ENCODE measurements at regions not wholly inside any gene's neighbourhood (a gene's known extent, or its start where the extent isn't known, plus 50 kb on each side); places are given as distances from the start of the nearest gene placed in this dataset.
A peak's percentile ranks its signal among the peaks of the same experiment; 100 is the strongest.

DNA sequence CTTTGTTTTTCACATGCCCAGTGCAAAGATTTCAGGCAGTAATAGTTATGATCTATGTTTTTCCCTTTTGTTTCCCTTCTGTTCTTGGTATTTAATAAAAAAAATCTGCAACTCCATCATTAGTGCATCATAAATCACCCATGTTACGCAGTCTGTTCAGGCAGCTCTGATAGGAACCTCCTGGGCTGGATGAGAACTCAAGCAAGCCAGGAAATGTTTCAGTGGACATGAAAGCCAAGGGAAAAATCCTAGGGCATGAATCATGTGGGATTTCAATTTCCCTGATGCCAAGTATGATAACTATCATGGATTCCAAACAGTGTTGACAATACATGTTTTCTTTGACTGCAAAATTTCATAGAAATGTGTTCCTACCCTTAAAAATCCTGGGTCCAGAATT is 119.7 kb upstream of the TARS1 start:
- TF ChIP-seq, protein P1, sequence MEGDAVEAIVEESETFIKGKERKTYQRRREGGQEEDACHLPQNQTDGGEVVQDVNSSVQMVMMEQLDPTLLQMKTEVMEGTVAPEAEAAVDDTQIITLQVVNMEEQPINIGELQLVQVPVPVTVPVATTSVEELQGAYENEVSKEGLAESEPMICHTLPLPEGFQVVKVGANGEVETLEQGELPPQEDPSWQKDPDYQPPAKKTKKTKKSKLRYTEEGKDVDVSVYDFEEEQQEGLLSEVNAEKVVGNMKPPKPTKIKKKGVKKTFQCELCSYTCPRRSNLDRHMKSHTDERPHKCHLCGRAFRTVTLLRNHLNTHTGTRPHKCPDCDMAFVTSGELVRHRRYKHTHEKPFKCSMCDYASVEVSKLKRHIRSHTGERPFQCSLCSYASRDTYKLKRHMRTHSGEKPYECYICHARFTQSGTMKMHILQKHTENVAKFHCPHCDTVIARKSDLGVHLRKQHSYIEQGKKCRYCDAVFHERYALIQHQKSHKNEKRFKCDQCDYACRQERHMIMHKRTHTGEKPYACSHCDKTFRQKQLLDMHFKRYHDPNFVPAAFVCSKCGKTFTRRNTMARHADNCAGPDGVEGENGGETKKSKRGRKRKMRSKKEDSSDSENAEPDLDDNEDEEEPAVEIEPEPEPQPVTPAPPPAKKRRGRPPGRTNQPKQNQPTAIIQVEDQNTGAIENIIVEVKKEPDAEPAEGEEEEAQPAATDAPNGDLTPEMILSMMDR (conservative IDR thresholded peaks at IDR 0.05; ENCODE audit: low read depth), result no peak
- H3K27ac ChIP-seq, result no peak overlapping the region
- ChIA-PET CTCF (interaction anchor here (0.6 to 0.7 kb wide), 2 partner anchors 96 to 101 kb away, joined by 3 to 5 read pairs; no protein-coding TSS in a partner anchor), POLR2A (ENCODE audit: low non-redundant PET) (no interaction called here)
- peak; percentile 71 for DNase-seq (ENCODE audit: low spot score)

DNA sequence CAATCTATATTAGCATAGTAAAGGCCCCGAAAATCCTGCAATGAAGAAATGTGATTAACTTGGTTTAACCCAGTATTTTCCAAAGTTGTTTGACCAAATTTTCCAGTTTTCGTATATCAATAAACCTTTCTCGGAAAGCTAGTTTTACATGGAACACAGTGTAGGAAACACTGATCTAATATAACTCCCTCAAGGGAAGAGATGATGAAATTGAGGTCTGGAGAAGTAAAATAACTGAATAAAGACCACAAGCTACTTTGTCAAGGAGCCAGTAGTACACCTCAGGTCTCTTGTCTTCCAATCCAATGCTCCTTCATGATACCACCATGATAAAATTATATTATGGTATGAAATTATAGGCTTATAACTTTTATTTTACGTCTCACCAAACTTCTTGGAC is 118.1 kb upstream of the TARS1 start:
- TF ChIP-seq, protein P1 (conservative IDR thresholded peaks at IDR 0.05; ENCODE audit: low read depth), result no peak
- no peak for DNase-seq (ENCODE audit: low spot score)
- no peak overlapping the region for H3K27ac ChIP-seq
- CTCF ChIA-PET, result interaction anchor here (0.6 to 0.7 kb wide), 3 partner anchors 23 to 1173 kb away, joined by 3 to 6 read pairs (median 3); no protein-coding TSS in a partner anchor
- POLR2A ChIA-PET (ENCODE audit: low non-redundant PET), result no interaction called here

DNA sequence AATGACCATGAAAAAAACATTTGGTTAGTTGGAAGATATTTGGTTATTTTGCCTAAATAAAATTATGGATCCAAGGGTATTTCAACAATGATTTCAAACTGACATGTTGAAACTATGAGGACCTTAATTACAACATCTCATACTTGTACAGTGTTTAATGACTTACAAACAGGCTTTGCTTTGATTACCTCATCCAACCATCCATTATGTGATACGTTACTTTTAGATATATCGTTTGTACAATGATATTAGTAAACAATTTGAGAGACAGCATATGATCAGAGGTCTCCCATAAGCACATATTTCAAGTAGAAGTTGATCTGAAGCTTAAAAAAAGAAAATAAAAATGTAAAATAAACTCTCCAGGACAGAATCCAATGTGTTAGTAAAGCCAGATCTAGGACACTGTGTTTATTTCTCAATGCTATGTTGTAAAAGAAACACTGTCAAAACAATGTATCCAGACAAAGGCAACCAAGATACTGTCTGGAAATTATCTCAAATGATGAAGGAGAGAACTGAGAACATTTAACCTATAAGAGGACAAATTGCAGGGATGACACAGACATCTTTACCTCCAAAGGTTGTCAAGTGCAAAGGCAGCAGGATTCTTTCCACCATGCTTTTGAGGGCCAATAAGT is 116.0 kb upstream of the TARS1 start:
- CTCF ChIA-PET, result no interaction called here
- TF ChIP-seq, protein P1 (conservative IDR thresholded peaks at IDR 0.05; ENCODE audit: low read depth), result no peak
- POLR2A ChIA-PET (ENCODE audit: low non-redundant PET), result no interaction called here
- DNase-seq (ENCODE audit: low spot score), result no peak
- H3K27ac ChIP-seq, result no peak overlapping the region

DNA sequence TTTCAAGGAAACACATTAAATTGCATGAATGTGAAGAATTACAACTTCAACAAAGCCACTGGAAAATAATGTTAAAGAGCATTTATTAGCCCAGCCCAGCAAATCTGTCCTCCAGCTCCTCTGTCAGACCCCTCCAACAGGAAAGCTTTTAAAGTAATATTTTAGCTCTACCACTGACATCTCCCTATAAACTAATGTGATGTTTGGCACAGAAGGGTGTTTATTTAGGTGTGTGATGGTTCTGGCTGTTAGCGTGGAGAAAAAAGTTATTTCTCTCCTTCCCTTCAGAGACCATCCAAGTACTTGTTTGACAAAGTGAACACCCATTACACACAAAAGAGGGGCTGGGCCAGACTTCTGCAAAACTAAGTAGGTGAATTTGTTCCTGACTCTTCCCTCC is 111.9 kb upstream of the TARS1 start:
- ChIA-PET CTCF (no interaction called here), POLR2A (ENCODE audit: low non-redundant PET) (no interaction called here)
- no peak for DNase-seq (ENCODE audit: low spot score)
- TF ChIP-seq, protein P1 (conservative IDR thresholded peaks at IDR 0.05; ENCODE audit: low read depth), result no peak
- no peak overlapping the region for H3K27ac ChIP-seq

DNA sequence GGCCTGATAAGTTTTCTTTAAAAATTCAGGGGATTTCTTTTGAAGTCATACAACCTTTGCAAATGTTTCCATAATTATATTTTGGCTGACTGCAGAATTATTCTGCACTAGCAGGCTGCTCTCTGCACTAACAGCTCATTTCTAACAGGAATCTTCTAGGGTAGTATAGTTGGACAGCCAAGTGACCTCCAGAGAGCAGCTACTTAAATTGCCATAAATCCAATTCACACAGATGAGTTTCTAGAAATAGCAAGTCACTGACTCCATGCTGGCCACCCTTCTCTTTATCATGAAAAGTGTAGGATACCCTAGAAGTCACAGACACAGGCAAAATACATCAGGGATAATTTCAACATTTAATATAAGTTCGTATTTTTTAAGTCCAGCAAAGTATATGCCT is 110.9 kb upstream of the TARS1 start:
- no peak overlapping the region for H3K27ac ChIP-seq
- CTCF ChIA-PET, result no interaction called here
- POLR2A ChIA-PET (ENCODE audit: low non-redundant PET), result no interaction called here
- TF ChIP-seq, protein P1 (conservative IDR thresholded peaks at IDR 0.05; ENCODE audit: low read depth), result no peak
- no peak for DNase-seq (ENCODE audit: low spot score)

DNA sequence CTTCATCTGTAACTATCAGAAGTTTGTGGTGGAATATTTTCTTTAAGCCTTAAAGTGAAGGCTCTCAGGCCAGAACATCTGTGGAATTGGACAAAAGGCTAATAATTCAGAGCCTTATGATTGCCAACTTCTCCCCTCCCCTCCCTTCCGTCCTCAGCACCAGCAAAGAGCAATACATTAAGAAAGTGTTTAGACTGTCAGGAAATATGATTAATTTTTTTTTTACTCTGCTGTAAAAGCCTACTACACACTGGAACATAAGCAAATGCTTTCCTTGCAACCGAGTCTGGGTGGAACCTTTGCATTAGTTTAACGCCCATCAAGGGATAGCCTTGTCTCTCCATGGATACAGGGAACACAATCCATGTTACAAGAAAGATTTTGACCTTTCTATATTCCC is 110.3 kb upstream of the TARS1 start:
- ChIA-PET CTCF (interaction anchor here (0.6 kb wide), 1 partner anchor 92 kb away, joined by 4 read pairs; no protein-coding TSS in a partner anchor), POLR2A (ENCODE audit: low non-redundant PET) (no interaction called here)
- H3K27ac ChIP-seq, result no peak overlapping the region
- TF ChIP-seq, protein P1 (conservative IDR thresholded peaks at IDR 0.05; ENCODE audit: low read depth), result no peak
- no peak for DNase-seq (ENCODE audit: low spot score)

All from RWPE1 (cell line).